ENCODE measurements at regions not wholly inside any gene's neighbourhood (a gene's known extent, or its start where the extent isn't known, plus 50 kb on each side); places are given as distances from the start of the nearest gene placed in this dataset.

GRCh38 chr18:24763765-24764513 lies 303.5 kb downstream of the HRH4 start:
- intact Hi-C loops (cut with DNase I): no loop called here
- 51 to 66% methylated on average over 6 of the region's 6 CpGs for WGBS, 2 donors
- H3K4me3 ChIP-seq: no peak overlapping the region
- H3K27ac ChIP-seq: no peak overlapping the region
- no peaks in the 10 kb centered on the region for H3K36me3 ChIP-seq
- H3K9me3 ChIP-seq: no peaks in the 10 kb centered on the region
- FAIRE-seq (no peak), ATAC-seq (peak in 3 of 4 donors; percentile 24 to 58 (median 27)), DNase-seq (peak in 1 of 6 donors; percentile 2)
- no peak for TF ChIP-seq CTCF (IDR thresholded peaks at IDR 0.05)
- H3K27me3 ChIP-seq: no peaks in the 10 kb centered on the region
- H3K4me1 ChIP-seq: no peaks in the 10 kb centered on the region

- no peak overlapping the region for H3K27ac ChIP-seq
- intact Hi-C loops (cut with DNase I): no loop called here
- DNase-seq (no peak), FAIRE-seq (no peak), ATAC-seq (no peak)
- no peaks in the 10 kb centered on the region for H3K4me1 ChIP-seq
- 55 to 58% methylated on average over 5 of the region's 5 CpGs for WGBS, 2 donors
- H3K9me3 ChIP-seq: no peaks in the 10 kb centered on the region
- no peaks in the 10 kb centered on the region for H3K36me3 ChIP-seq
- TF ChIP-seq CTCF (IDR thresholded peaks at IDR 0.05): no peak
- H3K4me3 ChIP-seq: no peak overlapping the region
- H3K27me3 ChIP-seq: no peaks in the 10 kb centered on the region
These were observed 304.3 kb downstream of the HRH4 start for GRCh38 chr18:24764766-24765165.

GRCh38 chr18:24766376-24766775 lies 305.9 kb downstream of the HRH4 start:
- Histone ChIP-seq H3K9me3 (no peaks in the 10 kb centered on the region), H3K4me3 (no peak overlapping the region), H3K36me3 (no peaks in the 10 kb centered on the region), H3K4me1 (no peaks in the 10 kb centered on the region), H3K27me3 (no peaks in the 10 kb centered on the region), H3K27ac (no peak overlapping the region)
- intact Hi-C loops (cut with DNase I): no loop called here
- no peak for ATAC-seq
- TF ChIP-seq CTCF (IDR thresholded peaks at IDR 0.05): no peak
- WGBS, 2 donors: 36 to 48% methylated on average over 1 of the region's 1 CpG
- no peak for FAIRE-seq
- DNase-seq: no peak

- H3K4me3 ChIP-seq: no peak overlapping the region
- no peak for FAIRE-seq
- 52 to 54% methylated on average over 3 of the region's 3 CpGs for WGBS, 2 donors
These were observed 310.0 kb downstream of the HRH4 start for GRCh38 chr18:24770311-24771024.

More at GRCh38 chr18:24770311-24771024, 310.0 kb downstream of the HRH4 start:
- Histone ChIP-seq H3K27ac (no peak overlapping the region), H3K36me3 (no peaks in the 10 kb centered on the region), H3K4me1 (no peaks in the 10 kb centered on the region), H3K27me3 (no peaks in the 10 kb centered on the region), H3K9me3 (no peaks in the 10 kb centered on the region)
- intact Hi-C loops (cut with DNase I): no loop called here
- ATAC-seq (no peak), DNase-seq (no peak)
- TF ChIP-seq CTCF (IDR thresholded peaks at IDR 0.05): no peak
